PFSK-1 (cell line): ENCODE measurements at regions not wholly inside any gene's neighbourhood (a gene's known extent, or its start where the extent isn't known, plus 50 kb on each side); places are given as distances from the start of the nearest gene placed in this dataset.

ENCODE experiments used
- FOXP2 ChIP-seq: optimal IDR thresholded peaks from 2 replicates; pipeline ENCODE3; 2011; ENCODE audit warnings: borderline replicate concordance, control low read depth, inconsistent platforms; ENCODE audit not compliant: insufficient read depth; ENCODE audit errors: extremely low read length, extremely low read depth
- POLR2AphosphoS5 ChIP-seq: IDR thresholded peaks from 2 replicates; pipeline ENCODE4 v1.6.1; 2012; ENCODE audit warnings: low read depth, mild to moderate bottlenecking, control low read depth, low read length, moderate library complexity
- SIN3A ChIP-seq: IDR thresholded peaks from 2 replicates; pipeline ENCODE4 v1.6.1; 2012; ENCODE audit warnings: mild to moderate bottlenecking, low read length, moderate library complexity, borderline replicate concordance; ENCODE audit not compliant: insufficient read depth
- TAF1 ChIP-seq: IDR thresholded peaks from 2 replicates; pipeline ENCODE4 v1.6.1; 2012; ENCODE audit warnings: low read length, control low read depth, borderline replicate concordance; ENCODE audit not compliant: insufficient read depth
- TF ChIP-seq, protein P1 (sequence below), 2 experiments: IDR thresholded peaks; 2 replicates each; pipeline versions ENCODE4 v1.6.1 to v1.8.0; 2011 to 2012; ENCODE audit warnings: low read depth in 2 of 2, low read length in 2 of 2, control low read depth in 1 of 2, inconsistent platforms in 1 of 2, mild to moderate bottlenecking in 1 of 2, moderate library complexity in 1 of 2; ENCODE audit not compliant: insufficient read depth in 1 of 2

- TF ChIP-seq, protein P1, sequence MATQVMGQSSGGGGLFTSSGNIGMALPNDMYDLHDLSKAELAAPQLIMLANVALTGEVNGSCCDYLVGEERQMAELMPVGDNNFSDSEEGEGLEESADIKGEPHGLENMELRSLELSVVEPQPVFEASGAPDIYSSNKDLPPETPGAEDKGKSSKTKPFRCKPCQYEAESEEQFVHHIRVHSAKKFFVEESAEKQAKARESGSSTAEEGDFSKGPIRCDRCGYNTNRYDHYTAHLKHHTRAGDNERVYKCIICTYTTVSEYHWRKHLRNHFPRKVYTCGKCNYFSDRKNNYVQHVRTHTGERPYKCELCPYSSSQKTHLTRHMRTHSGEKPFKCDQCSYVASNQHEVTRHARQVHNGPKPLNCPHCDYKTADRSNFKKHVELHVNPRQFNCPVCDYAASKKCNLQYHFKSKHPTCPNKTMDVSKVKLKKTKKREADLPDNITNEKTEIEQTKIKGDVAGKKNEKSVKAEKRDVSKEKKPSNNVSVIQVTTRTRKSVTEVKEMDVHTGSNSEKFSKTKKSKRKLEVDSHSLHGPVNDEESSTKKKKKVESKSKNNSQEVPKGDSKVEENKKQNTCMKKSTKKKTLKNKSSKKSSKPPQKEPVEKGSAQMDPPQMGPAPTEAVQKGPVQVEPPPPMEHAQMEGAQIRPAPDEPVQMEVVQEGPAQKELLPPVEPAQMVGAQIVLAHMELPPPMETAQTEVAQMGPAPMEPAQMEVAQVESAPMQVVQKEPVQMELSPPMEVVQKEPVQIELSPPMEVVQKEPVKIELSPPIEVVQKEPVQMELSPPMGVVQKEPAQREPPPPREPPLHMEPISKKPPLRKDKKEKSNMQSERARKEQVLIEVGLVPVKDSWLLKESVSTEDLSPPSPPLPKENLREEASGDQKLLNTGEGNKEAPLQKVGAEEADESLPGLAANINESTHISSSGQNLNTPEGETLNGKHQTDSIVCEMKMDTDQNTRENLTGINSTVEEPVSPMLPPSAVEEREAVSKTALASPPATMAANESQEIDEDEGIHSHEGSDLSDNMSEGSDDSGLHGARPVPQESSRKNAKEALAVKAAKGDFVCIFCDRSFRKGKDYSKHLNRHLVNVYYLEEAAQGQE (IDR thresholded peaks at IDR 0.05; ENCODE audit: insufficient read depth in 1 of 2, low read depth in 2 of 2, low read length in 2 of 2) = no peak
- no peak for TF ChIP-seq TAF1
- TF ChIP-seq FOXP2 = no peak
- no peak for TF ChIP-seq POLR2AphosphoS5
- TF ChIP-seq SIN3A = no peak
Measured at GRCh38 chr1:67980028-67980427, 70.4 kb downstream of the DIRAS3 start.

DNA sequence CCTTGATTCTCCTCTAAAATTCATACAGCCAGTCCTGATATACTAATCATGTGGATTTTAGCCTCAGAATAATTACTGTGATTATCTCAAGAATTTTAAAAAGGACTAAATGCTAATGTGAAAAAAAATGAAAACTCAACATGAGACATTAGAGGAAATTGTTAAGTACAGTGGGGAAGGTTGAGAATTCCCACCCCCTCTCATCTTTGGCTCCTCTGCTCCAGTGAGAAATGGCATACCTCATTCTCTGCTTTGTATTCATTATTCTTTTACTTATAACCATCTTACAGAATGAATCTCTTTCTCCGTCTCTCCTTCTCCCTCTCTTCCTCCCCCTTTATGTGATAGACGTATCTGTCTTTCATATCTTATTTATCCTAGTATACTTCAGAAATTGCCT lies 70.9 kb downstream of the DIRAS3 start:
- TF ChIP-seq SIN3A (no peak), TAF1 (no peak), POLR2AphosphoS5 (no peak), FOXP2 (no peak)
- TF ChIP-seq, protein P1 (IDR thresholded peaks at IDR 0.05; ENCODE audit: insufficient read depth in 1 of 2, low read depth in 2 of 2, low read length in 2 of 2) = no peak

DNA sequence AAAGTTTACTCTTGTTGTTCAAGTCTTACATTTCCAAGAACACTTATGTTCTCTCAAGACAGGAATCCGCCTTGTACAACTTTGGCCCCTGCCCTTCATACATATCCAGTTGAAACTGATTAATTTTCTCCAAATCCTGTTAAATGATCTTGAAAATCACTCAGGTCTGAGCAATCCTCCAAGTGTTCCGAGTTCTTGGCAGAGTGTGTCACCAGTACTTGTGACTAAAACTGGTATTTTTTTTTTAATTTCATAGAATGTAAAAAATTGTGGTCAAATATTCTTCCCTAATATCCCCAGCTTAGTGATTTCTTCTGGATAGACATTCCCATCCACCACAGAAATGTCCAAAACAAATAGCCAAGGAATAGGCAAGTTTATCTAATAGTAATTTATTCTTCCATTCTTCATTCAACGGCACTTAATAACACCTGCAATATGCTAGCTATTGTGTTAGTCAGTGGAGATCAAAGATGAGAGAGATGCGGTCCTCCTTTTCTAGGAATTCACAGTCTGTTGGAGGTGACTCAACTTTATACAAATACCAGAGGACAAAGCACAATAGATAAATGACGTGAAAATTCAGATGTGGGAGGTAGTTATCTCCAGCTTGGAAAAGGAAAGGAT lies 71.4 kb downstream of the DIRAS3 start:
- TF ChIP-seq FOXP2 (no peak), POLR2AphosphoS5 (no peak), TAF1 (no peak), SIN3A (no peak)
- TF ChIP-seq, protein P1 (IDR thresholded peaks at IDR 0.05; ENCODE audit: insufficient read depth in 1 of 2, low read depth in 2 of 2, low read length in 2 of 2) = no peak

- TF ChIP-seq SIN3A (no peak), POLR2AphosphoS5 (no peak)
Measured at GRCh38 chr1:67977756-67978155, 72.7 kb downstream of the DIRAS3 start.

DNA sequence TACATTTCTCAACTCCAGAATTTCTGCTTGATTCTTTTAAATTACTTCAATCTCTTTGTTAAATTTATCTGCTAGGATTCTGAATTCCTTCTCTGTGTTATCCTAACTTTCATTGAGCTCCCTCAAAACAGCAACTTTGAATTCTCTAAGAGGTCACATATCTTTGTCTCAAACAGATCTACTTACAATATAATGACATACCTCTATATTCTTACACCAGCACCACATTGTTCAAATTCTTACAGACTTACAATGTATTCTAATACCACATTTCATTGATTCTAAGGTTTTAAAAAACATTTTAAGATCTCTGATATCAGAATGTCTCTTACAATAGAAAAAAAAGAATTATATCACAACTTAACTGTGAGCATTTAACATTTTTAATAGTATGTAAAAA lies 77.4 kb downstream of the DIRAS3 start:
- TF ChIP-seq FOXP2 (no peak), POLR2AphosphoS5 (no peak)

DNA sequence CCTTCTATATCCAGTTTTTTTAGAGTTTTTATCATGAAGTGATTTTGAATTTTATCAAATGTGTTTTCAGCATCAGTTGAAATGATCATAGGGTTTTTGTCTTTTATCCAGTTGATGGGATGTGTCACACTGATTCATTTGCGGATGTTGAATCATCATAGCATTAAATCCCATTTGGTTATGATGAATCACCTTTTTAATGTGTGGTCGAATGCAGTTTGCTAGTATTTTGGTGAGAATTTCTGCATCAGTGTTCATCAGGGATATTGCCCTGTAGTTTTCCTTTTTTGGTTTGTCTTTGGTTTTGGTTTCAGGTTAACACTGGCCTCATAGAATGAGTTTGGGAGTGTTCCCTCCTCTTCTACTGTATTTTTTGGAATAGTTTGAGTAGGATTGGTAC lies 80.3 kb downstream of the DIRAS3 start:
- TF ChIP-seq POLR2AphosphoS5 (no peak), SIN3A (no peak), FOXP2 (no peak)

- TF ChIP-seq TAF1 (no peak), POLR2AphosphoS5 (no peak), FOXP2 (no peak), SIN3A (no peak)
- TF ChIP-seq, protein P1 (IDR thresholded peaks at IDR 0.05; ENCODE audit: insufficient read depth in 1 of 2, low read depth in 2 of 2, low read length in 2 of 2) = no peak
Measured at GRCh38 chr1:67969446-67969845, 81.0 kb downstream of the DIRAS3 start.
